CD4-positive, alpha-beta T cell treated with Interleukin-6 at 100 ng/mL for 8 hours (primary cell): ENCODE measurements at regions not wholly inside any gene's neighbourhood (a gene's known extent, or its start where the extent isn't known, plus 50 kb on each side); places are given as distances from the start of the nearest gene placed in this dataset.

Experiments
- DNase-seq: peaks from one replicate; pipeline ENCODE4 v3.0.0-alpha.2; 2020; ENCODE audit warnings: mixed read lengths, low spot score

DNA sequence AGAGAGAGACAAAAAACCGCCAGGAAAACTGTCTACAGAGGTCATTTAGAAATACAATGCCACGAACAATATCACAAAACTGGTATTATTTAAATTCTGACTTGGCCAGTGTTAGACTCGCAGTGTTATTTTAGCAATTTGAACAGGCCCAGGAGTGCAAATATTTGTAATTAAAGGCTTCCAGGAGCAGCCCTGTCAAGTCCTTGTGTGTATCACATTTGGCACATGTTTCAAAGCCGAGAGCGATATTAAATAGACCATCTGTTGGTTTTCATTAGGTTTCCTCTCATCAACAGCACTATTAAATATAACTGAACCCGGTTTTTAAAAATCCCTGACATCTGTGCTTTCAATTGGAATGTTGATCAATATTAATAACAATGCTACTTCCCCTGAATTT lies 656.9 kb downstream of the TSN start:
- no peak for DNase-seq

DNA sequence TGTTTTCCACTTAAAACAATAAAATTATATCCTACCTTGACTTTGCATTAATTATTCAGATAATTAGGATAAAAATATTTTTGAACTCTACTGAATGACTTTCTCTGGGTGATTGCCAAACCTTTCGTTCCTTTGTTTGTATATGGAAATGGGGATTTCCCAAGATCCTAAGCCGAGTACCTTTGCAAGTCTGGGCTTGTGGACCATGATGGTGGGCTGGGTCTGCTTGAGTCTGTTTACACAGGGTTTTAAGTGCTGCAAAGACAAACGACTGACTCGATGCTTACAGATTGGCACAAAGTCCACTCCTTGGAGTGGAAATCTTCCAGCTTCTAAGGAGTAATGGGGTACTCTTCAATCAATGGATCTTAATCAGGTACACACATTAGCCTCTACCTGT lies 659.5 kb downstream of the TSN start:
- DNase-seq: no peak

DNA sequence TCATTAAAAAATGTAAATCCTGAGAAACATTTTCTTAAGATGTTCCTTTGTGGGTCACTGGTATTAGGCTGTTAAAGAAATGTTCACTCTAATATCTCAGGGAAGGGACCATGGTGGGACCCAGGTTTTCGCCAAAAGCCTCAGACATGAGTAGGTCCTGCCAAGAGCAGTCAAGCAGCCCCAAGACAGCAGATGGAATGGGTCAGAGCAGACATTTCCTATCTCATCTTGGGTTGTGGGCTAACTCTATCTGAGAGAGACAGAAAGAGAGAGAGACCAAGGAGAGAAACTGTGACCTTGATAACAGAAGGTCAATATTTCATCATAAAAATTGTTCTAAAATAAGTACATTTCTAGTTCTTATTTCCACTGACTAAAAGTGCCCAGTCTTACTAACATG lies 661.7 kb downstream of the TSN start:
- DNase-seq: no peak

DNA sequence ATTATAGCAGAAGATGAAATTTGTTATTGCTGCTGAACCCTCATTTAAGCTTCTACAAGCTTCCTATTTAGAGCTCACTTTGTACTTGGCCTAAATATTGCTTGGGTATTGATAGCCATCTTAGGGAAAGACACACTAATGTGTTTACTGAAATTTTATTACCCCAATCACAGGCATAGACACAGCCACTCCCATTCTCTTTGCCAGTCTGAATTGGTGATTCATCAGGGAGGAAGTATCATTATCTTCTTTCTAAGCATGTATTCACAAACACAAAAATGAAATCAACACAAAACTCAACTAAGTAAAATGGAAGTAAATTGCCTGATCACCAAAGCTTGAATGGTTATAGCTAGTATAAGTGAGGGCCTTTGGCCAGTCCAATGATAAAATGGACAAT lies 666.3 kb downstream of the TSN start:
- DNase-seq: no peak

DNA sequence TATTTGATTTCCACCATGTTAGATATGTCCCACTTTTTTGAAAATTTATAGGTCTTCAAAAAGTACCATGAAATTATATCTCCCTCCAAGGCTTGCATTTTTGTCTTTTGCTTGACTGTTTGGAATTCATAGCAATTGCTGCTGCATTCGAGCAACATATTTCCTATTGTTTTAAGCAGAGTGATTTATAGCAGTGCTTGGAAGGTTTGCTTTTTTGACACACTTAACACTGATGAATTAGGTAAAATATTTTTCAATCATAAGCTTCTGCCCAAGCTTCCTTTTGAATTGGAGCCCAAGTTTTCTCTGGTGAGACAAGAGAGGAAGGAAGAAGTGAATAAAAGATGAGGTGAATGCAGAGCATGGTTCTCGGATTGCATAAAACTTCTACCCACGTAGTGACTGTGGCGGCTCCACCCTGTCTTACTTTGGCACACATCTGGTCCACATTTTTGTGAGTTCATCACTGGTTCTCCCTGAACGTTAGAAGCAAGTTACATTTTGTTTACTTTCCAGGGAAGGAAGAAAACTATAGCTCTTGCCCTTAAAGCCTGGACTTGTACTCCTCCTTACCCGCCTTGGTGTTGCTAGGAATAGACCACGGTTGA lies 667.0 kb downstream of the TSN start:
- no peak for DNase-seq

DNA sequence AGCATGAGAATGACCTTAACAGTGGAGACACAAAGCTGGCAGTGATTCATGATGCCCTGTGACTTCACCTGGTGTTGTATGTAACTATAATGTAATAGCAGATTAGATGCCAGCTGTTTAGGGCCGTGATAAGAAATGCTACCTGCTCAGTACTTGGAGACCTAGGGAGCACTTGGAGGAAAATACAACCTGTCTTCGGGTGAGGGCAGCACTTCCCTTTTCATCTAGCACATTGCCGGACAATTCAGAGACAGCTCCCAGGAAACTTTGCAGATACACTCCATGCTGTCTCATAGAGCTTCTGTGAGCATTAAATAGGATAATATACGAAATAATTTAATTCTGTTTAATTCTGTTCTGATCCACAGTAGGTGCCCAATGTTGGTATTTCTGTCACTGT lies 668.5 kb downstream of the TSN start:
- DNase-seq: no peak

DNA sequence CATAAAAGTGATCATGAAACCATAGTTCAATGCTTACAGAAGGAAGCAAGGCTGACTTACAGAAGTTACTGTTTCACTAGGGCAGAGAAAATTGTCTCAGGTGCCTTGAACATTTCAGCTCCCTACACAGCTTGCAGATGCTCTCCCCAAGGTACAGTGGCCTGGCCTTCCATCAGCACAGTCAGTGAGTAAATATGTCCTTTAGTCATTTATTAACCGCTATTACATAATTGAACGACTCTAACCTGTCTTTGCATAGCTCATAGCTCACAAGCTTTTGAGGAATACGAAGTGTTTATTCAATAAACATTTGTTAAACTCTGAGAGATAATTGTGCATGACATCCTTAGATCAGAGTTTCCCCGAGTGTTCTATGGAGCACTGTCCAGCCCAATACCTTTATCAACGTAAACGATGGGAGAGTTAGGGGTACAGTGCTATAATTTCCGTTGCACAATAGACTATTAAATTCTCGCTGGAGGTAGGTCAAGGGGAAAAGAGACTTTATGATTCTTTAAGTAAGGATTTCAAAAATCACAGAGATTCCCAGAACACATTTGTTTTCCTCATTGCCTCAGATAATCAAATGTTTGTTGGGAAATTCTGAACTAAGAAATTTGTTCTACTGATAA lies 677.8 kb downstream of the TSN start:
- no peak for DNase-seq

DNA sequence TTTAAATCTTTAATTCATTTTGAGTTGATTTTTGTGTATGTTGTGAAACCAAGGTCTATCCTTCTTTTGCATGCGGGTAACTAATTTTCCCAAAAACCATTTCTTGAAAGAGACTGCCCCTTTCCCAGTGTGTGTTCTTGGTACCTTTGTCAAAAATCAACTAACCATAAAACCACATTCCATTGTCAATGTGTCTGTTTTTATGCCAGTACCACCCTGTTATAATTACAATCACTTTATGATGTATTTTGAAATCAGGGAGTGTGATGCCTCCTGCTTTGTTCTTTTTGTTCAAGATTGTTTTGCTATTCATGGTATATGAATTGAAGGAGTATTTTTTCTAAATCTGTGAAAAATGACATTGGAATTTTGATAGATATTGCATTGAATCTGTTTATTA lies 689.6 kb downstream of the TSN start:
- no peak for DNase-seq

DNA sequence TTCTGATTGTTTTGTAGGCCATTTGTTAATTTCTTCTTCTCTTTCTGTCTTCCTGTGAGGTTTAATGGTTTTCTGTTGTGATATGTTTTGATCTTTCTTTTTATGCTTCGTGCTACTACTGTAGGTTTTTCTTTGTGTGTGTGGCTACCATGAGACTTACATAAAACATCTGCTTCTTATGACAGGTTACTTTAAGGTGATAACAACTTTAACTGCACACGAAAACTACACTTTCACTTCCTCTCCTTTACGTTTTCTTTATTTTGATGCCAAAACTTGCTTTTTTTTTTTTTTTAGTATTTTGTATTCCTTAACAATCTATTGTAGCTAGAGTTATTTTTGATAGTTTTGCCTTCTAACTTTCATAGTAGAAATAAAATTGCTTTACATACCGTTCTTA lies 691.3 kb downstream of the TSN start:
- DNase-seq: no peak

DNA sequence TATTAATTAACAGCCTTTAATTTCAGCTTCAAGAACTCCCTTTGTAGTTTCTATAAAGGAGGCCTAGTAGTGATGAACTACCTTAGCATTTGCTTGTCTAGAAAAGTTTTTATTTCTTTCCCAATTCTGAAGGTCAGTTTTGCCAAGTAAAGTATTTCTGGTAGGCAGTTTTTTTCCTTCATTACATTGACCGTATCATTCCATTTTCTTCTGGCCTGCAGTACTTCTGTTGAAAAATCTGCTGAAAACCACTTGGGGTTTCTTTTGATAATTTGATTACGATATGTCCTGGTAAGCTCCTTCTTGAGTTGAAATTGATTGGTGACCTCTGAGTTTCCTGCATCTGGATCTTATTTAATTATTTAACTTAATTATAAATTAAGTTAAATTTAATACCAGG lies 691.8 kb downstream of the TSN start:
- no peak for DNase-seq

DNA sequence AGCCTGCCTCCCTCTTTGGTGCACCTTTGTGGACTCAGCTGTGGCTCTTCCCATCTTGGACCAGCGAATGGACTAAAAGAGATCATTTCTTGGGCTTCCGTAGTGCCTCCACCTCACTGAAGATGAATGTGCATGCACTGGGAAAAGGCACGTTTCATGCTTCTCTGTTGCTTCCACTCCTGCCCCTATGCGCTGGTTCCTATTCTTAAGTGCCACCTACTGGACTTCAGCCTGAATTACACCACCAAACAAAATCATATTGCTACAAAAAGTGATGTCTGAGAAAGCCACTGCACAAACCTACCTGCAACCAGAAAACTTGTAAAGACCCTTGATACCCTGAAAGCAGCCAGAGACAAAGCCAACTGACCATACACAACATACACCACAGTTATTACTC lies 695.6 kb downstream of the TSN start:
- no peak for DNase-seq

DNA sequence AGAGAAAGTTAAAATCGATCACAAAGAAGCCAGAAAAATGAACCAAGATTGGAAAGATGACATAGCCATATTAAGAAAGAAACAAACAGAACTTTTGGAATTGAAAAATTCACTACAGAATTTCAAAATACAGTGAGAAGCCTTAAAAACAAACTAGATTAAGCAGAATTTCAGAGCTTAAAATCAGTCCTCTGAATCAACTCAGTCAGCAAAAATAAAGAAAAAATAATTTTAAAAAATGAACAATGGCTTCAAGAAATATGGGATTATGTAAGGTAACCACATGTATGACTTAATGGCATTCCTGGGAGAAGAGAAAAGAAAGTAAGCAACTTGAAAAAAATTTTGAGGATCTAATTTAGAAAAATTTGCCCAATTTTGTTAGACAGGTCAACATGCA lies 696.2 kb downstream of the TSN start:
- no peak for DNase-seq

DNA sequence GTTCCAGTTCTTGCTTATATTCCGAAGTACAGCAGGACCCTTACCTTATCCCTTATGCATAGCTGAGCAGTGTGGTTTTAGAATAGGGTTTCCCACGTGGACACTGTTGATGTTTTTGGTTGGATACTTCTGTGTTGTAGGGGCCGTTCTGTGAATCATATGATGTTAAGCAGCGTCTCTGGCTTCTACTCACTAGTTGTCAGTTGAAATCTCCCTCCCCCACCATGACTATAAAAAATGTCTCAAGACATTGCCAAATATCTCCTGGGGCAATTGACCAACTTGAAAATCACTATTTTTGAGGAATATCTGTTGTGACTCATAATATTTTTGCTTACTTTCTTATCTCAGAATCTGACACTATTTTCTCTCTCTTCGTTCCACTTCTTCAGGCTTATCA lies 713.7 kb downstream of the TSN start:
- no peak for DNase-seq

DNA sequence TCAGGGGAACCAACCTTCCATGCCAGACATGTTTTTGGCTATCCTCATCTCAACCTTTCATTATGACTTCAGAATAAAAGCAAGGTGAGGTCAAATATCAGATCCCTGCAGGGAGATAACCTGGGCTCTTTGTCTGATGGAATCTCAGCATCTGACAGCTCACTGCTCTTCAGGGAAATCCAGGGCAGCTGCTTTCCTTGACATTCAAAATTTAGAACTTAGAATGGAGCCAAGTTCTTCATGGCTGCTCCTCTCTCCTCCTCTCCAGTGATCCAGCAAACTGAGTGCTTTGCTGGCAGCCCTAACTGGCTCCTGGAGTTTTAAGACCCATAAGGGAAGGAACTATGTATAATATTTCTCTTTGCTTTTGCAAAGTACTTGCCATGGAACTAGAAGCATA lies 716.3 kb downstream of the TSN start:
- DNase-seq: no peak

DNA sequence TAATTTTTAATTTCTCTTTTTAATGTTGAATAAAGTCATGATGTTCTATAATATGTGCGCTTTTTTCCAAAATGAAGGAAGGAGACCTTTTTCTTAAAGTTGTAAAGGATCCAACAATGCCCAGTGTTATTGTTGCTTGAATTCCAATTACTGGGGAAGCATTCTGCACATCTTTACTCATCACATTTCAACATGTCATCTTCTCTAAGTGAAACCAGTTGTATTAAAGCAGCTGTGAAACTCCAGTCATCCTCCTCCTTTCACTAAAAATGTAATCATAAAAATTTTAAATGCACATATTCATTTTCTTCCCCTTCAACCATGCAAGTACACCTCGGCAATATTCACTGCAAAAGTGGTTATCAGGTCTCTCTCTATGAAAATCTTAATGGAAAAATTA lies 722.7 kb downstream of the TSN start:
- no peak for DNase-seq

DNA sequence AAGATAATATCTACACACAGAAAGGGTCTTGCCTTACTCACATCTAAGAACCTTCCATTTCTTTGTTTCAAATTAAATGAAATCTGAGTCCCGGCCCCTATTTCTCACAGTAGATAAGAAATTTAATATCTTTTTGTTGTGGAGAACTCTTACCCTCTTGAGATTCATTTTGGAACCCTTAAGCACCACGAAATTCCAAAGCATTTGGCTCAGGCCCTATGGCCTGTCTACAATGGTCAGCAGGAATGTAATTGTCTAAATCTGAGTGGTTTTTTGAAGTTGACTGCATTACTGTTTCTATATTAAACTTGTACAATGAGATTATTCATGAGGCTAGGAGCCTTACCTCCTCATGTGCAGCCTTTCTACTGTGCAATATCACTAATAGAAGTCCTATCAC lies 723.3 kb downstream of the TSN start:
- no peak for DNase-seq

DNA sequence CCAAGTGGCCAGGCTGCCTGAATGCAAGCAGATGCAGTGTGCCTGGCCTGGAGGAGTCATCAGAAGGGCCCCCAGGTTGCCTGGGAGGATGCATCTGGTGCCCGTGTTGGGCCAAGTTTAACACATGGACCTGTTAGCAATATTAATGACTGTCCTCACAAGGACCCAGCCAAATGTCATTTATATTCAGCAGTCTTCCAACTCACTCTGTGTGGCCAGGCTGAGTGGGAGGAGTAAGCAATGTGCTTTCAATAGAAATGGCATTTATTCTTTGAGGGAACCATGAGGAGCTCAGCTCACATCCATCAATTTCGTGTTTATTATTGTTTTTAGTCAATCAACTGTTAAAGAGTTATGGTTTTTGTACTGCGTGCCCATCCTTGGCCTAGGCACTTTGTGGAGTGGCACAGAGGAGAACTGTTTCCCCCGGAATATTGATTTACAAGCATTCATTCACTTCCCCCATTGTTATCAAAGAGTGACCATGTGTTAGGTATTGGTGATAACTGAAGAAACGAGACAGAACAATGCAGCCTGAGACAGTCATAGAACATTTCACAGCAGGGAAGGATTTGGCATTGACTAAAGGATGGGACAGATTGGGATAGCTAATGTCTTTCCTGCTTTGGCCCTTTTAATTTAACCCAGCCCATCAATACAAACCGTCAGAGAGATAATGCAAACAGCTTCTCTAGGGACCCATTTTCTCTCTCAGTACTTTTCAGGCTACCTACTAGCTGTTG lies 725.2 kb downstream of the TSN start:
- no peak for DNase-seq

DNA sequence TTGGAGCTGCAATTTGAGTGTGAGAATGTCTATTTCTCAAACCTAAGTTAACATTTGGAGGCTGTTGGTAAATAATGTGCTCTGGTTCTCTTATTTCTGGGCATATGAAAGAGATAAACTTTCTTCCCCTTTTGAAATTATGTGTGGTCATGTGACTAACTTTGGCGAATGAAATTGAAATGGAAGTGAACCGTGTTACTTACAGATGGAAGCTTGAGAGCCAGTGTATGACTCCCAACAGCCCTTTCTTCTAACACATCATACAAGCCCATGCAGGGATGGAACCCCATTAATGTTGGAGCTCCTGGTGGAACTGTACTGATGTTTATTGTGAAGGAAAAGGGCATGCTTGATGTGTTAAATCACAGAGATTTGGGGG lies 725.8 kb downstream of the TSN start:
- DNase-seq: no peak

DNA sequence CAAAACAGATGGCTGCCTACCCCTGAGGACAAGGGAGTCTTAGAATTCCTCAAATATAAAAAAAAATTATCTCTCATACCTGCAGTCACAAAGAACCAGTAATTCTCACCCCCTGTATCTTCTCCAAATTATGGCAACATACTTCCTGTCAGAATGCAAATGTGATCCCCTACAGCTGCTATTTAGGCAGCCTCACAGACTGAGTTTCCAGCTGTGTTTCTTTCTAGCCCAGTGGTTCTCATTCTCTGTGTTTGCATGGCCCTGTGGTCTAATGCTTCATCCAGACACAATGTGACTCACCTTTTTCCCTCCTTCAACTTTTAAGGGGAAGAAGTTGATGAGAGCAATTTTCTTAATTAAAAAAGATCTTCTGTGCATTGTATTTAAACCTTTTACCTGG lies 726.3 kb downstream of the TSN start:
- no peak for DNase-seq

DNA sequence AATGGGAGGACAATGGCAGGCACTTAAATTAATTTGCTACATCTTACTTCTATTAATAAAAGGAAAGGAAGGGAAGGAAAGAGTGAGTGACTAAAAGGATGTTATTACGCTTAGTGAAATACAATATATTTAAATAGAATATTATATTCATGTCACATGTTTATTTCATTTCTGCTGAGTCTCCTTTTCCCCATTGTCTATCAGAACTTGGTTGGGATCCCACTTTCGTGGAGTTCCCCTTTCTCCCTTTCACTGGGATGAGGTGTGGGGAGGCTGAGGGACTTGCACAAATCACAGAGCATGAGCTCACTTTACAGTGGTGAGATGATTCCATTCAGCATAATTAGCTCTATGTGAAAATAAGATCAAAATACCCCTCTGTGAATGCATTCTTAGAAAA lies 730.6 kb downstream of the TSN start:
- no peak for DNase-seq

DNA sequence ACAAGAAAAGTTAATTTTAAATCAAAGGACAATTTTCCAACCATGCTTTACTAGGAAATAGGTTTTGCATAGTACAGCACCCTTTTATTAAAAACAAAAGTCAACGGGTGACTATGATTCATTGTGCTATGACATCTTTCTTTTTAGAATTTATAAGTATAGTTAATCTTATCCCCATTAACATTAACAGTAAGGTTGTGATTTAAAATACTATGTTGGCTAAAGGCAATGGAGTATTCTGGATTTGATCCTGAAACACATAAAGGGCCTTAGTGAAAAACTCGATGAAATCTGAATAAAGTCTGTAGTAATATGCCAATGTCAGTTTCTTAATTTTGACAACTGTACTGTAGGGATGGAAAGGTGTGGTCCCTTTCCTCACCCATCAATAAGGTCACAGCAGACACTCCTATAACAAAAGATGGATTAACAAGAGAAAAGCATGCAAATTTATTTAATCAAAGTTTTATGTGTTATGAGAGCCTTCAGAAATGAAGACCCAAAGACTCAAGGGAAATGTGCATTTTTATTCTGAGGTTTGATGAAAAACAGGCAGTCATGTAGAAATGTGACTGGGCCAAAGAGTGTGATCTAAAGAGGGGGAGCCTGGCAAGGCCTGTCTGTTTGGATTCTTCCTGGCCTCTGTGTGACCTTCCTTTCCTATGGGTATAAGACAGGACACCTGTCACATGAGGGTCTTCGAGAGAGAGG lies 731.4 kb downstream of the TSN start:
- DNase-seq: no peak

DNA sequence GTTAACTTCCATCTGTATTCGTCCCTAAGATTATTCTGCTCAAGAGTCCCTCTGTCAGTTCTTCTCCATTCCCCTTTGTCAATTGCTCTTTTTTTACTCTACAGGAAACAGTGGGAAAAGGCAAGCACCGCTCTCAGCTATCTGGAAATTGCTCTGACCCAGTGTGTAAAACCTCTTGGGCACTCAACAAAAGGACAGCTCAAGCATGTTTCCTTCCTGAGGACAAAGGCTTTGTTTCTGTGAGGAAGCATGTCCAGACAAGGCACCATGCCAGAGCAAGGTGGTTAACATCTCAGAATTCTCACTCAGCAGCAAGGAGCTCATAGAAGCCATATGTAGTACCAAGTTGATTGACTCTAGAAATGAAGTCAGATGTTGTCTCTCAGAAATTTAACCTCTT lies 735.6 kb downstream of the TSN start:
- DNase-seq: no peak
